HG03565 (cell line): ENCODE measurements at regions not wholly inside any gene's neighbourhood (a gene's known extent, or its start where the extent isn't known, plus 50 kb on each side); places are given as distances from the start of the nearest gene placed in this dataset.

Experiments used
- ATAC-seq: cut with Tn5 transposase; IDR thresholded peaks from one replicate; pipeline ENCODE4 v1.9.1; 2021; ENCODE audit warnings: mild to moderate bottlenecking, moderate library complexity; ENCODE audit not compliant: unreplicated experiment

DNA sequence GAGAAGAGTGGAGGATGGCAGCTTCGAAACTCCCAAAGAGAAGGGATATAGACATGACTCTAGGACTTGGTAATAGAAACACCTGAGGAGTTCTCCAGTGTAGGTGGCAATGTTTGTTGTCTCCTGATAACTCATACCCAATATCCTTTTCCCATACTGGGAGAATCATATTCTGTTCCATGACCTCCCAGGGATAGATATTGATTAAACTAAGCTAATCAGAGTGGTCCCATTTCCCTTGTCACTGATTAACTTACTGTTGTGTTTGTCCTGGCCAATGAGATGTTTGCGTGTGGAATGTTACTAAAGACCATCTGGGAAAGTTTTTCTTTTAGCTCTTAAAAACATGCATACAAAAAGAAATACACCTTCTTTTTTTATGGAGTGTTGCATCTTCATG is 85.6 kb downstream of the RPL22L1 start:
- ATAC-seq, result no peak

DNA sequence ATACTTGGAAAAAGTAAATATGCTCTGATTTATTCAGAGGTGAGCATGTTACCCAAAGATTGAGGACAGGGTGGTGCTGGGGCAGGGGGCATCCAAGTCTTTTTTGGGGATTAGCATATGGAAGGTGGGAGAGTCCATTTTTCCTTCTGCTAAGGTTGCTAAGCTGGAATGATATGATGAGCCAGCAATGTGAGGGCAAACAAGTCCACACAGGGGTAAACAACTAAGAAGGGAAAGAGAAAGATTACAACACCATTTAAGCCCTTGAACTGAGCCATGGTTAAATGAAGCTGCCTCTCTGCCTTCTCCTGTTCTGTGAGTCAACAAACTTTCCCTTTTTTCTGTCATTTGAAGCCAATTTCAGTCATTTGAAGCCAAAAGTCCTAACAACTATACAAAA is 89.0 kb downstream of the RPL22L1 start:
- no peak for ATAC-seq

DNA sequence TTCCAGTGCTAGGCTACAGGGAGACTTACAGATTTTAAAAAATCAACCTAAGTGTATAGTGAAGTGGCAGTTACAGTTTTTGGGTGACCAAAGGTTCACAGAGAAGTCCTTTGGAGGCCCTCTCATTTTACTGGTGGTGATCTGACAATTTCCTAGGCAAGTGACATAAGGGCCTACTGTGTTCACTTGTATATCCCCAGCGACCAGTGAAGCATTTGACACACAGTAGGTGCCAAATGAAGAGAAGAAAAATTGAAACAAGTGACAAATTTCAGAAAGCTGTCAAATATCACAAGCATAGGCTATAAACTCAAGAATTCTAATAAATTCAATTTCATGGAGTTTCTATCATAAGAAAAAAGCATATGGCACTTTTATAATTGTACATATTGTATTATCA is 89.5 kb downstream of the RPL22L1 start:
- ATAC-seq, result no peak

DNA sequence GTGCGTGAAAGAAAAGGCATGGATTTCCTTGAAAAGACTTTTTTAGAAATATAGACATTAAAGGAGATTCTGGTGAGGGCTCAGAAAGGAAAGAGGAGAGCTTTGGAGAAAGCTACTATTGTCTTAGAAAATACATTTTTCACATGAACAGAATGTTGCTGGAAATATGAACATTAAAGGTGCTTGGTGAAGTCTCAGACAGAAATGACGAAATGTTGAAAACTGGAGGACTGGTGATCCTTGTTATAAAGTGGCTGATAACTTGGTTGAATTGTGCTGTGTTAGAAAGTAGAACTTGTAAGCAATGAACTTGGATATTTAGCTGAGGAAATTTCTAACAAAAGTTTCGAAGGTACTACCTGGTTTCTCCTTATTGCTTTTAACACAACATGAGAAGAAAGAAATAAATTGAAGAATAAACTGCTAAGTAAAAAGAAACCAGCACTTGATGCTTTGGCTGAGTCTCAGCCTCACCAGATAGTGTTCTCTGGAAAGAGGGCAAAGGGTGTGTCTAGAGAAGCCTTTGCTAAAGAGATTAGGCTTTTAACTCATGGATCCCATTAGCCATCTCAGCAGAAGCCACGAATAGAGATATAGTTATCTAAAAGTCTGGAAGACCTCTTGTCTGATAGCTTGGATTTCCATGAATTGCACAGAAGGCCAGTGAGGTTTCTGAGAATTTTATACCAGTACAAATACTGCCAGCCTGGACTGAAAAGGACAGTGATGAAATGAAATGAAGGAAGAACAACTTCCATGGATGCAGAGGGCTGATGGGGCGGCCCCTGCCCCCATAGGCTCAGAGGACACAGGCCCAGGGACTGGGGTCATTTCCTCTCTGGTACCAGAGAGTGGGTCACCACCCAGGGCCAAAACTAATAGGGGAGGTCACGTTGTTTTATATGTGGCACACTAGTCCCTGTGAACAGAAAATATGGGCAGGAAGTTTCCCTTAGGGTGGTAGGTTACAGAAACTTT is 91.5 kb downstream of the RPL22L1 start:
- ATAC-seq, result no peak

DNA sequence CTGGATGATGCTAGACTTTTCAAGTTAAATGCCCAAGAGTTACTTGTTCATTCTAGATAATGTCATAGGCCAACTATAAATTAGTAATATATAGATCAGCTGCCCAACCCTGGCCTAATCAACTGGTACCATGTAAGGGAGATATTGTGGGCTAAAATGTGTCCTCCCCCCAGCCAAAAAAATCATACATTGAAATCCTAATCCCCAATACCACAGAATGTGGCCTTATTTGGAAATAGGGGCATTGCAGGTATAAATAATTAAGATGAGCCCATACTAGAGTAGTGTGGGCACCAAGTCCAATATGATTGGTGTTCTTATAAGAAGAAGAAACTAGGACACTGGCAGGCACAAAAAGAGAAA is 92.5 kb downstream of the RPL22L1 start:
- no peak for ATAC-seq

DNA sequence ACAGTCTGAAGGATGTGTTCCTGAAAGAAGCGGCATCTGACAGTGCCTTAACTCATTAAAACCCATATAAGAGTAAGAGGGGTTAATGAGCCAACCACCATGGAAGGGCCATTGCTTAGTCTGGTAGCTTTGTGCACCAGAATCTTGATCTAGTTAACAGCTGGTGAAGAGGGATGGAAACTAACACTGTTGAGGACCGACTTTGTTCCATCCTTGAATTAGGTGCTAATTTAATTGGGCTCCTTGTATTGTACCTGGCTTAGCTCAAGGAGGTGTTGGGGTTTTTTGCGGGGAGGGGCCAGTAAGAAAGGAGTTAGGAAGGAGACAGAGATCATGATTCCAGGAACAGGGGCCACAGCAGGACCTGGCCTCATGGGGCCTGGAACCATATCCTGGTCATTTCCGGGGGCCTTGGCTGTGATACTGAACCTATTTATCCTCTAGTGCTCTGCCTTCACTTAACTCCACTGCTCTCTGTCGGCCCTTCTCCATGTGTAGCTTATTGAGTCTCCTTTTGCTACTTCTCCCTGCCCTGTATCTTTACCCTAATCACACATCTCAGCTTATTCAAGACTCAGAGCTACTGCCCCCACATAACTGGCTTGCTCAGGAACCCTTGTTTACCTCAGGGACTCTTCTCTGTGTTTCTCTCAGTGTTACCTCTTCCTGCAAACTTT is 93.0 kb downstream of the RPL22L1 start:
- no peak for ATAC-seq

DNA sequence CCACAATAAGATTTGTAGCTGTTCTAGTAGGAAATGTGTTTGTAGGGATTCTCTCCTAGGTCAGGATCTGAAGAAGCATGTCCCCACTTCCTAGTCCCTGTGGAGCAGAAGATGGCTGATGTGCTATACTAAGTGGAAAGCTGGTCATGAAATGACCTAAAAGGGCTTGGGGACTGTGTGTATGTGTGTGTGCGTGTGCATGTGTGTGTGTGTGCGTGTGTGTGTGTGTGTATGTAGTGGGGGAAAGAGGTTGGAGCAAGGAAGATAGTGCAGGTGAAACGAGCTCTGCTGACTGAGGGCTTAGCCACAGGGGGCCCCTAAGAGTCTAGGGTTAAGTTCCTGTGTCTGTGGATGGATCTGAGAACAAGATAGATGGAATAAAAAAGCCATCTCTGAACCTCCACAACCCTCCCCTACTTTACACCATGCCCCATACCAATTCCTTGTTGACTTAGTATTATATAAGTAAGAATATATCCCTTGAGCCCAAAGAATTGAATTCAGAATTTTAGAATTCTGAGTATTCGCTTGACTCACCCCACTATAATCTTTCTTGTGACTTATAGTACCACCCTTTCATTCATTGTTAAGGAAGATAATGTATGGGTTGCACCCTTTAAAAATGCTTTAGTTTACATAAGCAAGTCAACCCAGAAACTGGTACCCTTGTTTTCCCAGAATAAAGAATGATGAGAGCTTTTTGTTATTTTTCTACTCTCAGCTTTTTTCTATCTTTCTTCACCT is 96.1 kb downstream of the RPL22L1 start:
- no peak for ATAC-seq

DNA sequence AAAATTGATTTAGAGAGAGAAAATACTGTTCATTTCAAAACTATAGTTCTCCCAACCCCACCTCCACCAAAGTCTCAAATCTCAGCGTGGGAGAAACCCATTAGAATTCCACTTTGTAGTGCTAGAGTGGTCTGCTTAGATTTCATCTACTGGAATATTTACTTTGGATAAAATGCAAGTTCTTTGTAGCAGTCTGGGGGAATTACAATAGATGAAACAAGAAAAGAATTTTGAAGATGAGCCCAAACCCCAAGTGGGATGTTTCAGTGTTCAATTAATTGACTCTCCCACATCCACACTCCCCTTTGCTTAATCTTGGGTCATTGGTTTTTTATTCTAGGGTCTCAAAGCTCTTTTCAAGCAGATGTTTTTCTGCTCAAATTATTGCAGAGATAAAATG is 97.8 kb downstream of the RPL22L1 start:
- ATAC-seq, result no peak

DNA sequence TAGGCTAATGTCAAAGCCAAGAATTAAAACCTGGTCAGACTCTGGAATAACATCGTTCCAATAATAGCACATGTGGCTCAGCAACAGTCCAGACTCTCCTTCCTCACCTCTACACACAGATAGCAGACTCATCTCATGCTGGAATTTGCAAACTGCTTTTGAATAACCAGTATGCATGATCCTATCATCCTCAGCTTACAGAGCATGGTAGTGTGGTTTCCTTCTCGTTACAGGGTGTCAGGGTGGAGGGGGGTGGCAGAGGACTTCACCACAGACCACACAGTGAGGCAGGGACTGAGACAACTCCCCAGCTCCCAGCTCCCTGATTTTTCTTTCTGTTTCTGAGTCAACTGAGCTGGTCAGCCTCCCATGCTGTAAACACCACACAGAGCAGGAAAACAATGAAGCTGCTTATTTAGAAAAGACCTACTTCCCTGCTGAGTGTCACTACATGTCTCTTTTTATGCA is 101.6 kb downstream of the RPL22L1 start:
- no peak for ATAC-seq

DNA sequence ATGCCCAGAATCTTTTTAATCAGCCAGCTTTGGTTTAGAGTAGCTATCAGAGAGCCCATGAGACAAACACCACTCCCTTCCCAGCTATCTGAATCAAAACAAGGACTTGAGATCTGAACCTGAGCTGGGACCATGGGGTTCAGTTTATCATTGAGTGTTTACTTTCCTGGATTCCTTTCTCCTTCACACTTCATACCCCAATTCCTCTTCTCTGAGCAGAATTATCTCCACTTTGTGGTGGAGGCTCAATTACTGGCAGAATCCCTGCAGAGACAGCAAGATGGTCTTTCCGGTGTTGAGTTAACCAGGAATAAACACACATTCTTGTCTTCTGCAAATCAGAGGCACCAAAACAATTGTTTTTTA is 102.4 kb downstream of the RPL22L1 start:
- ATAC-seq, result no peak

DNA sequence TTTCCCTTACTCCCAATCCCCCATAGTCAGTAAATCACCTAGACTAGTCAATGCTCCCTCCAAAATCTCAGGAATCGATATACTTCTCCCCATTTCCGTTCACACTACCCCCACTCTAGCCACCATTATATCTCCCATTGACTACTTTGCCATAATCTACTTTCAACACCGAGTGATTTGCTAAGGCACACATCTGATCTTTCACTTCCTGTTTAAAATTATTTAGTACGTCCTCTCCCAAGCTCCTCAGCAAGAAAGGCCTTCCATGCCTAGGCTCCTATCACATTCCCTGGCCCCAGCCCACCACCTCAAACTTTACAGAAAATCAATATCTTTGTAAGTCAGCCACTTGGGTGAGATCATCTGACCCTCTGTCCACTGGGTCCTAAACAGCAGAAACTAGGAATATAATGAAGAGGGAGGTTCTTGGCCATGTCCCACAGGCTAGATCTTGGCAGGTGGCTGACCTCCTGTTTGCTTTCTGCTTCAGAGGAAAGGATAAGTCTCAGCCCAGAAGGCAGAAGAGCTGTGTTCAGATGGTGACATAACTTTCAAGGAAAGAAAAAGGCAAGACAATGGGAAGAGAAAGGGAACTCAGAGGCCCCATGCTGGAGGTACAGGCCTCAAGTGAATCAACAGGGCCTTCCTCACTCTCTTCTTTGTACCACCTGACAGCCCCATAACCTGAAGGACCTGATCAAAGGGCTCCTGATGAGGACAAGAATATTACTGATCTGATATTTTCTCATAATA is 103.0 kb downstream of the RPL22L1 start:
- no peak for ATAC-seq

DNA sequence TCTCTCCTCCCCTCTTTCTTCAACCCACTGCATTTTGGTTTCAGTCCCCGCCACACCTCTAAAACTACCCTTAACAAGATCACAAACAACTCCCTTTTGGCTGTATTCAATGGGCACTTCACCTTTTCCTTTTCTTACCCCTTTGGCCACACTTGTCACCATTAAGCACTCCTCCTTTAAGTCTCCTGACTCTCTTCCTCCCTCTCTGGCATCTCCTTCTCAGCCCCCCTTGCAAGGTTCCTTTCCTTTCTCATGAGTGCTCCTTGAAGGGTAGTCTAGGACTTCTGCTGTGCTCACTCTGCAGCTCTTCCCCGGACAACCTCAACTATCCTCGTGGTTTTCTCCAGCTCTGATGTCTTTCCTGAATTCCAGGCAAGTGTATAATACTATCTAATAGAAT is 103.7 kb downstream of the RPL22L1 start:
- no peak for ATAC-seq

DNA sequence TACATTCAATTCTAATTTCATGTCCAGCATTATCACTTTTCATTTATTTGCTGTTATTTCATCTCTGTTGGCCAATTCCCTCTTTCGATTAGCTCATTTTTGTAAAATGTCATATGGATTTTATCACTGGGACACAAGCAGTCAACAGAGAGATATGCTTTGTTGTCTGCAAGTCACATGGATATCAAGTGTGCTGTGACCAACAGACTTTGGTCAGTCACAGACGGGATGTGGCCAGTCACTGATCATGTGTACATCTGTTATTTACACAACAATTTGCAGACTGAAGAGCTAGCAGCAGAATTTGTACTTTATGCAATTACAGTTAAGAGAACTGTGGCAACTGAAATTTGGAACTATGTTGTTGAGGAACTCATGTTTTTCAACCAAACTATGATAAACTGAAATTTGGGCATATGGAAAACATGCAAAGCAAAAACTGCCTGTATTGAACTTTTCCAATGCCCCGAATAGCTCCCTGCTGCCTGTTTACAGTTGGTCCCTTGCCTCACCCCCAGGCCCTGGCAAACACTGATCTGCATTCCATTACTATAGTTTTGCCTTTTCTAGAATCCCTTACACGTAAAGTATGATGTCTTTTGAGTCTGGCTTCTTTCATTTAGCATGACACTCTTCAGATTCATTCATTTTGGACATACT is 104.4 kb downstream of the RPL22L1 start:
- ATAC-seq, result no peak

DNA sequence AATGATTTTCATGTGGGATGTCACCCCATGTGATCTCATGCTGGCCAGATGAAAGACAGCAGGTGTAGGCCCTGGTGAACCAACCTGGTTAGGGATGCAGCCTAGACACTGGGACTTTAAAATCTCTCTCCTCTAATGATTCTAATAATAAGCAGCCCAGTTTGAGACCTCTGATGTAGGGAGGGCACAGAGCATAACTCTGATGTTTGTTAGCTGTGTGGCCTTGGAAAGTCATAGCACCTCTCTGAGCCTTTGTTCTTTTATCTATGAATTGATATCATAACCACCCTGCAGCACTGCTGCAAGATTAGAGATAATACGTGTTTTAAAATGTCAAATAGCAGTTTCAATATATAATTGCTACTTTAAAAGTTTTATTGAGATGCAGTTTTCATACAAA is 106.0 kb downstream of the RPL22L1 start:
- no peak for ATAC-seq

DNA sequence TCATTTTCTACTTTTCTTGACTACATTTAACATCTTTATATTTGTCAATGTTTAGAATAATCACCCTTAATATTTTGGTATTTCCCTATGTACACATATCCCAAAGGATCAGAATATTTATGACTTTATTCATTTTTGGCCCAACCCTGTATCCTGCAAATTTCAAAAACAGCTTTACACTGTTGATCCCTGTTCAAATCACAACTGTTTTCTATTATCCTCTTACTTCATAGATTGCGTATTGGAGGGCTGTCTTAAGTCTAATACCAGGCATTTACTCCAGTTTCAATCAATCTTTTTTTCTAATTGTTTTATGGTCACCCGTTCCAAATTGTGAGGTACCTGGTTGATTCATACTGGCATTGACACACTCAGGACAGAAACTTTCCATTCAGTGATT is 107.9 kb downstream of the RPL22L1 start:
- no peak for ATAC-seq

DNA sequence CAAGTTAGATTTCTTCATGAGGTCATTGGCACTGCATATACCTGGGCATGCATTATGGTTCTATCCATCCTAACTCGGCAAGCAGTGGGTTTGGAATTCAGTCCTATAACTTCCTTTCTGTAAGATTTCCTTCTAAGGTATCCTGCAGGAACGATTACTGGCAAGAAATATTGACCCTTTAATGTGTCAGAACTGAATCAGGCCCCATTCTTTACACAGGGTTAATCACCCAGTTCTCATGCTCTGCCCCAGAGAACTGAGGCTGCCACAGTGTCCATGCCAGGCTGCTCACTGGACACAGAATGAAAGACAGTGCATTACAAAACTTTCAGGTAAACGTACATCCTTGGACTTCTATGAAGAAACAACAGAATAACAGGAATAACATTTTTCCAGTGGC is 108.9 kb downstream of the RPL22L1 start:
- ATAC-seq, result no peak

DNA sequence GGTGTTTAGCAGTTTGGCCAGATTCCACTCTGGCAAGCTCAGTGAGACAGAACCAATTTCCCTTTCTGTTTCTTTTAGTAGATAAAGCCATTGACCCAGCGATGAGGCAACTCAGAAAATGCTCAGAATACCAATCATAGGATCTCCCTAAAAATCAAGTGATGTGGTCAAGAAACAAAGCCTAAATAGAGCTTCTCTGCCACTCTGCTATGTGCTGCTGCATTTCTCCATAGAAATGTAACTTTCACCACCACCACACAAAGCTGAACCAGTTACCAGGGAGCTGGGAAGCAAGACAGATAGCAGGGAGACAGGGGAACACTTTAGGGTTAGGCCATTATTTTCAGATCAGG is 109.8 kb downstream of the RPL22L1 start:
- no peak for ATAC-seq

DNA sequence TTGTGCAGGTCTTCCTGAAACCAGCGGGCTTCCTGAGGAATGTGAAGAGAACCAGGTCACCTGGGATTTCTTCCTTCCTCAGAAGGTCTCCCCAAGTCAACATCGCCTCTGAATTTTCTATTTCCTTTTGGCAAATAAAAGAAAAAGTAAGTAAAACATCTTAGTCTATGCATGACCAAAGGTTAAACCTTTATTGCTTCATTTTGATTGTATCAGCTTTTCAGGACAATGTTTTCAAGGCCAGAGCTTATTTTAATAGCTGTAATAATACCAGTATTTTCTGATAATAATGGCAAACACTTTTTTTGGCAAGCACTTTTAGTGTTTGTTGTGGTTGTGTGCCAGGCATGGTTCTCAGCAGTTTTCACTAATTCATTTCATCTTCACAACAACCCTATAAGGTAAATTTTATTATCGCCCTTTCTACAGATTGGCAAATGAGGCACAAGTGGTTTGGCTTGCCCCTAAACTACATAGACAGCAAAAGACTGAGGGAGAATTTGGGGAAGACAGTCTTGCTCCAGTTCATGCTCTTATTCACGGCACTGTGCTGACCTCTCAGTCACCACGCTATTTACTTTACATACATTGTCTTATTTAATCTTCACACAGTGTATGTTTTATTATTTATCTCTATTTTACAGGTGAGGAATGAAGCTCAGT is 110.4 kb downstream of the RPL22L1 start:
- ATAC-seq, result no peak

DNA sequence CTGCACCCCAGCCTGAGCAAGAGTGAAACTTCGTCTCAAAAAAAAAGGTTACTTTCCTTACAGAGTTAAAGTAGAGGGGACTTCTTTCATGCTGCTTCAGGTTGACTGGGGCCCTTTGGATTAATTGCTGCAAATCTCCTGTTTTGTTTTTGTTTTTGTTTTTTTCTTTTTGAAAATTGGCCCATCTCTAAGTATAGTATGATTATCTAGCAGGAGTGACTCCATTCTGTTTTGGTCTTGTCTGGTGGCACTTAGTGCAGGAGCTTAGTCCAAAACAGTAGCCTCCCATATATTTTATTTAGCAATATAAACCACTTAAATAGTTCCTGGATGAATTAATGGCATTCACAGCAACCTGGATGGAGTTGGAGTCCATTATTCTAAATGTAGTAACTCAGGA is 113.0 kb downstream of the RPL22L1 start:
- no peak for ATAC-seq

DNA sequence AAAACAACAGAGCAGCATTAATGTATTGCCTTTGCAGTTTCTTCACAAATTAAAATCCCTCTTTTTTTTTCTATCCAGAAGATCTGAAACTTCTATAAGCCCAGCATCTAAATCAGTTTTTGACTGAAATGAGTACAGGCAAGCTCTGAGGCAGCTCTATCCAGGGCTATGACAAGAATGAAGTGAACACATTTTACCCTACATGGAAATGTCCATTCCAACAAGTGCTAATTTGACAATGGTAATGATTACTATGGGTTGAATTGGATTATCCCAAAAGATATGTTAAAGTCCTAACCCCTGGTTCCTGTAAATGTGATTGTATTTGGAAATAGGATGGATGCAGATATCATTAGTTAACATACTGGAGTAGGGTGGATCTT is 115.7 kb downstream of the RPL22L1 start:
- no peak for ATAC-seq
